Upper lobe of left lung (tissue), 4 donors: ENCODE measurements at regions not wholly inside any gene's neighbourhood (a gene's known extent, or its start where the extent isn't known, plus 50 kb on each side); places are given as distances from the start of the nearest gene placed in this dataset.

Experiments
- EP300 ChIP-seq, 4 donors: sonication (generic); formaldehyde crosslinking; IDR thresholded peaks; one replicate each; pipeline ENCODE4 v1.5.1; 2017; ENCODE audit warnings: antibody characterized with exemption in 4 of 4, control low read depth in 2 of 4
- POLR2A ChIP-seq, 4 donors: fragments of 450-650 bp; IDR thresholded peaks; one replicate each; pipeline ENCODE4 v1.5.1; 2016 to 2017; ENCODE audit warnings: antibody characterized with exemption in 4 of 4, mild to moderate bottlenecking in 2 of 4
- POLR2AphosphoS5 ChIP-seq, 2 donors: sonication (generic); formaldehyde crosslinking; IDR thresholded peaks; one replicate each; pipeline ENCODE4 v1.5.1; 2017; ENCODE audit warnings: antibody characterized with exemption in 2 of 2
- TF ChIP-seq, protein P1 (sequence below), 6 experiments: fragments of 450-650 bp in 4 of 6; fragments of 200-600 bp in 2 of 6; sonication (generic) in 2 of 6; IDR thresholded peaks; one replicate each; pipeline ENCODE4 v1.5.1; 2016 to 2019; ENCODE audit warnings: antibody characterized with exemption in 6 of 6

DNA sequence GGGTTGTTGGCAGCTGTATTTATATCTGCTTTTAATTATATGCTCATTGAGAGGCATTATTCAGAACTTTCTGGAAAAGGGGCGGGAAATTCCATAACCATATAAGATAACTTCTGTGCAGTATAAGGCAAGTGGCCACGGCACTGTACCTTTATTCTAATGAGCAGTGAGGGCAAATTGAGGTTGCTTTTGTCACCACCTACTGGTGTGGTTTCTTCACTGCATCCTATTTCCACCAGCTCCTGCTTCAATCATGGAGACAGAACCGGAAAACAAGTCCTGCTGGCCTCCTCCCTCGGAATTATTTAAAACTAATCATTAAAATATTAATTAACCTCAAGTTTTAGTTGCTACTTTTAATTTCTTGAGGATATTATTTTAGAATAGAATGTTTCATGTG is 759.4 kb downstream of the CBLN2 start:
- TF ChIP-seq, protein P1, sequence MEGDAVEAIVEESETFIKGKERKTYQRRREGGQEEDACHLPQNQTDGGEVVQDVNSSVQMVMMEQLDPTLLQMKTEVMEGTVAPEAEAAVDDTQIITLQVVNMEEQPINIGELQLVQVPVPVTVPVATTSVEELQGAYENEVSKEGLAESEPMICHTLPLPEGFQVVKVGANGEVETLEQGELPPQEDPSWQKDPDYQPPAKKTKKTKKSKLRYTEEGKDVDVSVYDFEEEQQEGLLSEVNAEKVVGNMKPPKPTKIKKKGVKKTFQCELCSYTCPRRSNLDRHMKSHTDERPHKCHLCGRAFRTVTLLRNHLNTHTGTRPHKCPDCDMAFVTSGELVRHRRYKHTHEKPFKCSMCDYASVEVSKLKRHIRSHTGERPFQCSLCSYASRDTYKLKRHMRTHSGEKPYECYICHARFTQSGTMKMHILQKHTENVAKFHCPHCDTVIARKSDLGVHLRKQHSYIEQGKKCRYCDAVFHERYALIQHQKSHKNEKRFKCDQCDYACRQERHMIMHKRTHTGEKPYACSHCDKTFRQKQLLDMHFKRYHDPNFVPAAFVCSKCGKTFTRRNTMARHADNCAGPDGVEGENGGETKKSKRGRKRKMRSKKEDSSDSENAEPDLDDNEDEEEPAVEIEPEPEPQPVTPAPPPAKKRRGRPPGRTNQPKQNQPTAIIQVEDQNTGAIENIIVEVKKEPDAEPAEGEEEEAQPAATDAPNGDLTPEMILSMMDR (IDR thresholded peaks at IDR 0.05), result no peak
- TF ChIP-seq POLR2A (IDR thresholded peaks at IDR 0.05), result no peak
- no peak for TF ChIP-seq POLR2AphosphoS5 (IDR thresholded peaks at IDR 0.05)
- no peak for TF ChIP-seq EP300 (IDR thresholded peaks at IDR 0.05)
